ENCODE measurements at regions not wholly inside any gene's neighbourhood (a gene's known extent, or its start where the extent isn't known, plus 50 kb on each side); places are given as distances from the start of the nearest gene placed in this dataset.

- WGBS (ENCODE audit: low lambda C conversion rate): 36% methylated on average over 4 of the region's 5 CpGs
- Histone ChIP-seq H3K4me3 (ENCODE audit: low read depth in 2 of 2, low read length in 1 of 2) (no peak overlapping the region), H4K20me1 (ENCODE audit: insufficient read depth) (no peaks in the 10 kb centered on the region), H3K9me3 (no peaks in the 10 kb centered on the region), H3K27ac (ENCODE audit: low read depth in 2 of 2, low read length in 1 of 2) (no peak overlapping the region), H3K36me3 (replicated peaks in 1 of 2; ENCODE audit: control insufficient read depth in 1 of 2, insufficient read depth in 2 of 2, low read length in 1 of 2) (no peaks in the 10 kb centered on the region), H3F3A (replicated peaks; ENCODE audit: insufficient read depth) (no peaks in the 10 kb centered on the region), H3K9me2 (no peaks in the 10 kb centered on the region), H2AFZ (ENCODE audit: low read depth) (no peak overlapping the region), H3K9ac (no peak overlapping the region), H3K27me3 (ENCODE audit: insufficient read depth) (no peaks in the 10 kb centered on the region), H3K79me2 (ENCODE audit: insufficient read depth) (no peaks in the 10 kb centered on the region), H3K4me1 (ENCODE audit: control insufficient read depth in 1 of 2, insufficient read depth in 2 of 2, low read depth in 1 of 2, low read length in 1 of 2) (no peaks in the 10 kb centered on the region), H3K4me2 (no peak overlapping the region)
- CTCF ChIA-PET: interaction anchor here (0.9 to 1.0 kb wide), 2 partner anchors 11 to 207 kb away, joined by 3 read pairs; no protein-coding TSS in a partner anchor
- TF ChIP-seq RAD21 (IDR thresholded peaks at IDR 0.05; ENCODE audit: low read length) (no peak), FOXJ3 (CRISPR knock-in tag; IDR thresholded peaks at IDR 0.05) (no peak), JUND (IDR thresholded peaks at IDR 0.05) (no peak), POLR2AphosphoS5 (IDR thresholded peaks at IDR 0.05; ENCODE audit: low read depth, low read length) (no peak), FOXM1 (IDR thresholded peaks at IDR 0.05; ENCODE audit: low read depth) (no peak), MEF2A (IDR thresholded peaks at IDR 0.05; ENCODE audit: borderline replicate concordance, low read depth) (no peak), TCF12 (IDR thresholded peaks at IDR 0.05) (no peak), CHD2 (IDR thresholded peaks at IDR 0.05; ENCODE audit: low read length, partially characterized antibody) (no peak), NFIC (IDR thresholded peaks at IDR 0.05; ENCODE audit: borderline replicate concordance) (no peak), USF2 (IDR thresholded peaks at IDR 0.05; ENCODE audit: borderline replicate concordance, low read depth, low read length) (no peak), TAF1 (IDR thresholded peaks at IDR 0.05; ENCODE audit: borderline replicate concordance, low read depth, low read length) (no peak)
- TF ChIP-seq, protein P1, sequence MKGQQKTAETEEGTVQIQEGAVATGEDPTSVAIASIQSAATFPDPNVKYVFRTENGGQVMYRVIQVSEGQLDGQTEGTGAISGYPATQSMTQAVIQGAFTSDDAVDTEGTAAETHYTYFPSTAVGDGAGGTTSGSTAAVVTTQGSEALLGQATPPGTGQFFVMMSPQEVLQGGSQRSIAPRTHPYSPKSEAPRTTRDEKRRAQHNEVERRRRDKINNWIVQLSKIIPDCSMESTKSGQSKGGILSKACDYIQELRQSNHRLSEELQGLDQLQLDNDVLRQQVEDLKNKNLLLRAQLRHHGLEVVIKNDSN (IDR thresholded peaks at IDR 0.05; ENCODE audit: borderline replicate concordance, low read depth): no peak
- TF ChIP-seq, protein P2, sequence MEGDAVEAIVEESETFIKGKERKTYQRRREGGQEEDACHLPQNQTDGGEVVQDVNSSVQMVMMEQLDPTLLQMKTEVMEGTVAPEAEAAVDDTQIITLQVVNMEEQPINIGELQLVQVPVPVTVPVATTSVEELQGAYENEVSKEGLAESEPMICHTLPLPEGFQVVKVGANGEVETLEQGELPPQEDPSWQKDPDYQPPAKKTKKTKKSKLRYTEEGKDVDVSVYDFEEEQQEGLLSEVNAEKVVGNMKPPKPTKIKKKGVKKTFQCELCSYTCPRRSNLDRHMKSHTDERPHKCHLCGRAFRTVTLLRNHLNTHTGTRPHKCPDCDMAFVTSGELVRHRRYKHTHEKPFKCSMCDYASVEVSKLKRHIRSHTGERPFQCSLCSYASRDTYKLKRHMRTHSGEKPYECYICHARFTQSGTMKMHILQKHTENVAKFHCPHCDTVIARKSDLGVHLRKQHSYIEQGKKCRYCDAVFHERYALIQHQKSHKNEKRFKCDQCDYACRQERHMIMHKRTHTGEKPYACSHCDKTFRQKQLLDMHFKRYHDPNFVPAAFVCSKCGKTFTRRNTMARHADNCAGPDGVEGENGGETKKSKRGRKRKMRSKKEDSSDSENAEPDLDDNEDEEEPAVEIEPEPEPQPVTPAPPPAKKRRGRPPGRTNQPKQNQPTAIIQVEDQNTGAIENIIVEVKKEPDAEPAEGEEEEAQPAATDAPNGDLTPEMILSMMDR (IDR thresholded peaks at IDR 0.05): no peak
- TF ChIP-seq, protein P3, sequence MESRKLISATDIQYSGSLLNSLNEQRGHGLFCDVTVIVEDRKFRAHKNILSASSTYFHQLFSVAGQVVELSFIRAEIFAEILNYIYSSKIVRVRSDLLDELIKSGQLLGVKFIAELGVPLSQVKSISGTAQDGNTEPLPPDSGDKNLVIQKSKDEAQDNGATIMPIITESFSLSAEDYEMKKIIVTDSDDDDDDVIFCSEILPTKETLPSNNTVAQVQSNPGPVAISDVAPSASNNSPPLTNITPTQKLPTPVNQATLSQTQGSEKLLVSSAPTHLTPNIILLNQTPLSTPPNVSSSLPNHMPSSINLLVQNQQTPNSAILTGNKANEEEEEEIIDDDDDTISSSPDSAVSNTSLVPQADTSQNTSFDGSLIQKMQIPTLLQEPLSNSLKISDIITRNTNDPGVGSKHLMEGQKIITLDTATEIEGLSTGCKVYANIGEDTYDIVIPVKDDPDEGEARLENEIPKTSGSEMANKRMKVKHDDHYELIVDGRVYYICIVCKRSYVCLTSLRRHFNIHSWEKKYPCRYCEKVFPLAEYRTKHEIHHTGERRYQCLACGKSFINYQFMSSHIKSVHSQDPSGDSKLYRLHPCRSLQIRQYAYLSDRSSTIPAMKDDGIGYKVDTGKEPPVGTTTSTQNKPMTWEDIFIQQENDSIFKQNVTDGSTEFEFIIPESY (IDR thresholded peaks at IDR 0.05; ENCODE audit: borderline replicate concordance, low read depth): no peak
- TF ChIP-seq, protein P4, sequence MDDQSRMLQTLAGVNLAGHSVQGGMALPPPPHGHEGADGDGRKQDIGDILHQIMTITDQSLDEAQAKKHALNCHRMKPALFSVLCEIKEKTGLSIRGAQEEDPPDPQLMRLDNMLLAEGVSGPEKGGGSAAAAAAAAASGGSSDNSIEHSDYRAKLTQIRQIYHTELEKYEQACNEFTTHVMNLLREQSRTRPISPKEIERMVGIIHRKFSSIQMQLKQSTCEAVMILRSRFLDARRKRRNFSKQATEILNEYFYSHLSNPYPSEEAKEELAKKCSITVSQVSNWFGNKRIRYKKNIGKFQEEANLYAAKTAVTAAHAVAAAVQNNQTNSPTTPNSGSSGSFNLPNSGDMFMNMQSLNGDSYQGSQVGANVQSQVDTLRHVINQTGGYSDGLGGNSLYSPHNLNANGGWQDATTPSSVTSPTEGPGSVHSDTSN (IDR thresholded peaks at IDR 0.05): no peak
- POLR2A ChIA-PET: no interaction called here
- DNase-seq: peak; percentile 22
These were observed 75.4 kb upstream of the SYK start for GRCh38 chr9:90726215-90726614.
